Endothelial cell of umbilical vein (primary cell): ENCODE measurements at regions not wholly inside any gene's neighbourhood (a gene's known extent, or its start where the extent isn't known, plus 50 kb on each side); places are given as distances from the start of the nearest gene placed in this dataset.

Experiments
- BruUV-seq: library from RNA; stranded (reverse); fragments of 400-500 nt; replicated peaks from 2 replicates; lab custom pipeline; 2021; lab: Mats Ljungman, UMichigan
- CTCF ChIA-PET: fragments of 300-600, 350-600 bp; sonication (Branson Sonifier 250); formaldehyde crosslinking; loops from one replicate; lab custom pipeline; 2021; ENCODE audit warnings: antibody characterized with exemption, inconsistent platforms; lab: Charles Lee
- POLR2A ChIA-PET: fragments of 300-600, 350-600 bp; sonication (Branson Sonifier 250); formaldehyde crosslinking; loops from one replicate; lab custom pipeline; 2021; ENCODE audit warnings: antibody characterized with exemption, inconsistent platforms; lab: Charles Lee
- DNase-seq: peaks from one replicate; pipeline ENCODE4 v3.0.0-alpha.2; 2011; ENCODE audit warnings: low read depth, low spot score
- FAIRE-seq: peaks from 2 replicates; lab custom pipeline; 2011; peaks lifted over from hg19 to GRCh38; lab: Jason Lieb, UNC
- H2AFZ ChIP-seq: 2 replicates; pipeline ENCODE4 v1.6.0; 2012; ENCODE audit warnings: low read depth, low read length, control low read depth, inconsistent platforms
- H3K27ac ChIP-seq: 2 replicates; pipeline ENCODE4 v1.5.1; 2011; ENCODE audit warnings: low read depth, mild to moderate bottlenecking, control low read depth, low read length, moderate library complexity; ENCODE audit not compliant: insufficient read depth
- H3K27me3 ChIP-seq, 2 experiments: 2 replicates each; pipeline versions ENCODE4 v1.6.0 to v1.6.1; 2011; ENCODE audit warnings: low read length in 2 of 2, mixed read lengths in 1 of 2; ENCODE audit not compliant: control insufficient read depth in 2 of 2, insufficient read depth in 2 of 2
- H3K36me3 ChIP-seq, 2 experiments: 2 replicates in 1 of 2; 3 replicates in 1 of 2; pipeline ENCODE4 v1.5.1; 2011; ENCODE audit warnings: low read length in 2 of 2, mild to moderate bottlenecking in 1 of 2, moderate library complexity in 1 of 2; ENCODE audit not compliant: control insufficient read depth in 2 of 2, insufficient read depth in 2 of 2; ENCODE audit errors: extremely low read depth in 1 of 2
- H3K4me1 ChIP-seq: 3 replicates; pipeline ENCODE4 v1.5.1; 2011; ENCODE audit warnings: mild to moderate bottlenecking, low read length; ENCODE audit not compliant: control insufficient read depth, insufficient read depth; ENCODE audit errors: extremely low read depth
- H3K4me2 ChIP-seq: 2 replicates; pipeline ENCODE4 v1.6.1; 2011; ENCODE audit warnings: low read length, control low read depth, mixed read lengths; ENCODE audit not compliant: insufficient read depth
- H3K4me3 ChIP-seq, 3 experiments: fragments of 200-600 bp in 1 of 3; sonication (generic), shearing (Covaris generic) in 1 of 3; replicated peaks in 1 of 3; 2 replicates each; pipeline ENCODE4 v1.5.1; 2011 to 2016; ENCODE audit warnings: control low read depth in 3 of 3, low read length in 3 of 3, mild to moderate bottlenecking in 2 of 3, inconsistent platforms in 1 of 3, low read depth in 1 of 3, moderate library complexity in 1 of 3; ENCODE audit not compliant: insufficient read depth in 1 of 3
- H3K79me2 ChIP-seq: 2 replicates; pipeline ENCODE4 v1.6.0; 2012; ENCODE audit warnings: low read length, inconsistent platforms; ENCODE audit not compliant: control insufficient read depth, insufficient read depth
- H3K9ac ChIP-seq: replicated peaks from 2 replicates; pipeline ENCODE3; 2011; ENCODE audit warnings: low read length, control low read depth; ENCODE audit not compliant: insufficient read depth; ENCODE audit errors: extremely low read depth
- H3K9me1 ChIP-seq: replicated peaks from 3 replicates; pipeline ENCODE4 v1.6.0; 2011; ENCODE audit warnings: mild to moderate bottlenecking, low read length; ENCODE audit not compliant: control insufficient read depth, insufficient read depth; ENCODE audit errors: extremely low read depth
- H3K9me3 ChIP-seq: replicated peaks from 2 replicates; pipeline ENCODE4 v1.5.1; 2012; ENCODE audit warnings: low read length, inconsistent platforms; ENCODE audit not compliant: control insufficient read depth, insufficient read depth
- H4K20me1 ChIP-seq: replicated peaks from 2 replicates; pipeline ENCODE3; 2011; ENCODE audit warnings: mild to moderate bottlenecking, low read length; ENCODE audit not compliant: control insufficient read depth, insufficient read depth; ENCODE audit errors: extremely low read depth
- CTCF ChIP-seq, 2 donors: IDR thresholded peaks; 1 replicate in 1 of 2; 2 replicates in 1 of 2; pipeline ENCODE4 v1.5.1; 2011; ENCODE audit warnings: low read length in 2 of 2, mild to moderate bottlenecking in 2 of 2, moderate library complexity in 2 of 2, control low read depth in 1 of 2, inconsistent platforms in 1 of 2, low read depth in 1 of 2; ENCODE audit not compliant: insufficient read depth in 1 of 2; ENCODE audit errors: extremely low read depth in 1 of 2
- EZH2 ChIP-seq: IDR thresholded peaks from 2 replicates; pipeline ENCODE4 v1.6.1; 2012; ENCODE audit warnings: borderline replicate concordance, low read depth, mild to moderate bottlenecking, moderate library complexity, low read length, inconsistent platforms; ENCODE audit not compliant: severe bottlenecking
- FOS ChIP-seq: IDR thresholded peaks from 2 replicates; pipeline ENCODE4 v1.6.1; 2011; ENCODE audit warnings: mild to moderate bottlenecking, low read length, moderate library complexity, borderline replicate concordance; ENCODE audit not compliant: insufficient read depth
- GATA2 ChIP-seq: IDR thresholded peaks from 2 replicates; pipeline ENCODE4 v1.7.0; 2011; ENCODE audit warnings: low read depth, mild to moderate bottlenecking, moderate library complexity, mixed read lengths, low read length; ENCODE audit not compliant: insufficient read length, insufficient read depth
- JUN ChIP-seq: IDR thresholded peaks from 2 replicates; pipeline ENCODE4 v1.6.1; 2011; ENCODE audit warnings: borderline replicate concordance, low read depth; ENCODE audit not compliant: insufficient read length, insufficient read depth
- MYC ChIP-seq: IDR thresholded peaks from one replicate; pipeline ENCODE4 v1.6.1; 2011; ENCODE audit warnings: mild to moderate bottlenecking, low read depth, low read length
- POLR2A ChIP-seq: IDR thresholded peaks from 2 replicates; pipeline ENCODE4 v1.6.1; 2012; ENCODE audit warnings: low read depth, mild to moderate bottlenecking, control low read depth, low read length
- POLR2AphosphoS5 ChIP-seq: IDR thresholded peaks from 2 replicates; pipeline ENCODE4 v1.6.1; 2012; ENCODE audit warnings: low read depth, mild to moderate bottlenecking, control low read depth, low read length, moderate library complexity; ENCODE audit not compliant: insufficient read depth
- dilution Hi-C: fragments of 300-500 bp; cut with MboI; formaldehyde crosslinking; loops from one replicate; pipeline ENCODE4 v1.15.0; 2019; ENCODE audit warnings: low sequenced_read_pairs; ENCODE audit not compliant: extremely low pct_ligation_motif_present
- intact Hi-C: fragments of 100-400 bp; cut with micrococcal nuclease; formaldehyde crosslinking; loops from one replicate; pipeline ENCODE4 v1.10.0; 2022
- TF ChIP-seq, protein P1 (sequence below): IDR thresholded peaks from 2 replicates; pipeline ENCODE4 v1.6.1; 2011; ENCODE audit not compliant: insufficient read depth, insufficient read length

DNA sequence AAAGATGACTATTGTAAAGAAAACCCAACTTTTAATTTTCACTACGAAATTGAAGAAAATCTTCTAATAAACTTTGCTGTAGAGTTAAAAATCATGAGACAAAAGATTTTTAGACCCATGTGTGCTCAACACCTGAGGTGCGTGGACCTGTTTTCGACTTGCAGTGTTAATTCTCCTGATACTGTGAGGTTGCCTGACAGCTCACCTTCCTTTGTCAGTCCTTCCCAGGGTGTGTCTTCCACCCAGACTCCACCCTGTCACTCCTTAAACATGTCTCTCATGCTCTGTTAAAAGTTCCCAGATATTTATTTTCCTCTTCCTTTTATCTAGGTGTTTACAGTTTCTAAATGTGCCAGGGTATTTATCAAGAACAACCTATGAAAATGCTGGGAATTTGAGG lies 151.3 kb upstream of the NT5E start:
- Histone ChIP-seq H3K27me3 (peaks cover 2 to 6% of the 10 kb centered on the region in 2 experiments), H3K27ac (no peak overlapping the region), H2AFZ (no peak overlapping the region), H3K36me3 (no peaks in the 10 kb centered on the region), H3K79me2 (no peaks in the 10 kb centered on the region), H3K9me3 (no peaks in the 10 kb centered on the region), H3K9me1 (no peaks in the 10 kb centered on the region), H3K4me1 (no peaks in the 10 kb centered on the region), H3K4me2 (no peak overlapping the region), H4K20me1 (no peaks in the 10 kb centered on the region), H3K9ac (no peak overlapping the region), H3K4me3 (no peak overlapping the region)
- dilution Hi-C loops (no loop called here), intact Hi-C loops (no loop called here)
- CTCF ChIA-PET = interaction anchor here (0.9 kb wide), 1 partner anchor 25 kb away, joined by 4 read pairs; no protein-coding TSS in a partner anchor
- BruUV-seq = no TSS peak
- no peak for DNase-seq
- FAIRE-seq = no peak
- POLR2A ChIA-PET = no interaction called here
- no peak for TF ChIP-seq POLR2A
- TF ChIP-seq JUN = no peak
- no peak for TF ChIP-seq POLR2AphosphoS5
- no peak for TF ChIP-seq FOS
- no peak for TF ChIP-seq EZH2
- TF ChIP-seq GATA2 = no peak
- TF ChIP-seq MYC = no peak
- no peak for TF ChIP-seq CTCF (IDR thresholded peaks at IDR 0.05; ENCODE audit: extremely low read depth in 1 of 2, insufficient read depth in 1 of 2, low read depth in 1 of 2, low read length in 2 of 2)
- TF ChIP-seq, protein P1, sequence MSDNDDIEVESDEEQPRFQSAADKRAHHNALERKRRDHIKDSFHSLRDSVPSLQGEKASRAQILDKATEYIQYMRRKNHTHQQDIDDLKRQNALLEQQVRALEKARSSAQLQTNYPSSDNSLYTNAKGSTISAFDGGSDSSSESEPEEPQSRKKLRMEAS = no peak
